B cell (primary cell): ENCODE measurements at regions not wholly inside any gene's neighbourhood (a gene's known extent, or its start where the extent isn't known, plus 50 kb on each side); places are given as distances from the start of the nearest gene placed in this dataset.

Experiments used
- ATAC-seq: fragments of 200-7000 bp; cut with Tn5 transposase; one replicate; pipeline ENCODE4 v1.10.0; 2021; ENCODE audit warnings: low read depth, mild to moderate bottlenecking, moderate number of reproducible peaks, moderate library complexity
- CTCF ChIA-PET: fragments of 350-600 bp; sonication (Branson Sonifier 250); formaldehyde crosslinking; loops from one replicate; lab custom pipeline; 2021; ENCODE audit warnings: antibody characterized with exemption, inconsistent platforms; lab: Charles Lee
- POLR2A ChIA-PET: fragments of 350-600 bp; sonication (Branson Sonifier 250); formaldehyde crosslinking; loops from one replicate; lab custom pipeline; 2021; ENCODE audit warnings: antibody characterized with exemption; lab: Charles Lee
- DNase-seq: peaks from one replicate; pipeline ENCODE4 v3.0.0; 2013
- H2AFZ ChIP-seq: 2 replicates; pipeline ENCODE4 v1.6.1; 2012; ENCODE audit warnings: mild to moderate bottlenecking, low read depth, low read length; ENCODE audit not compliant: insufficient read depth, poor library complexity, severe bottlenecking
- H3K27ac ChIP-seq, 2 donors: 1 replicate in 1 of 2; 2 replicates in 1 of 2; pipeline ENCODE4 v1.5.1; 2012 to 2013; ENCODE audit warnings: low read length in 2 of 2, mild to moderate bottlenecking in 2 of 2, moderate library complexity in 1 of 2
- H3K27me3 ChIP-seq, 4 experiments: fragments of 200-600 bp in 1 of 4; sonication (generic) in 1 of 4; replicated peaks in 1 of 4; 1 replicate in 2 of 4; 2 replicates in 2 of 4; pipeline versions ENCODE4 v1.6.1 to v1.7.0; 2013 to 2016; ENCODE audit warnings: low read length in 3 of 4, mild to moderate bottlenecking in 2 of 4, mixed read lengths in 1 of 4, moderate library complexity in 1 of 4; ENCODE audit not compliant: insufficient read depth in 4 of 4, control insufficient read depth in 3 of 4; ENCODE audit errors: control extremely low read depth in 1 of 4
- H3K36me3 ChIP-seq, 2 experiments: replicated peaks in 1 of 2; 1 replicate in 1 of 2; 2 replicates in 1 of 2; pipeline versions ENCODE4 v1.6.1 to v1.7.1; 2013; ENCODE audit warnings: low read length in 1 of 2; ENCODE audit not compliant: insufficient read depth in 2 of 2, control insufficient read depth in 1 of 2; ENCODE audit errors: control extremely low read depth in 1 of 2, extremely low read depth in 1 of 2
- H3K4me1 ChIP-seq, 2 donors: fragments of 200-600 bp in 1 of 2; sonication (generic) in 1 of 2; 1 replicate in 1 of 2; 2 replicates in 1 of 2; pipeline versions ENCODE4 v1.5.1 to v1.6.1; 2013 to 2017; ENCODE audit warnings: low read length in 2 of 2; ENCODE audit not compliant: control insufficient read depth in 2 of 2, insufficient read depth in 2 of 2
- H3K4me2 ChIP-seq: replicated peaks from 2 replicates; pipeline ENCODE3; 2012; ENCODE audit warnings: mild to moderate bottlenecking, low read depth, low read length; ENCODE audit not compliant: poor library complexity, severe bottlenecking
- H3K4me3 ChIP-seq, 5 experiments: fragments of 200-600 bp in 1 of 5; sonication (generic) in 1 of 5; 1 replicate in 3 of 5; 2 replicates in 2 of 5; pipeline versions ENCODE4 v1.5.1 to v1.7.0; 2011 to 2016; ENCODE audit warnings: low read length in 4 of 5, mild to moderate bottlenecking in 4 of 5, low read depth in 2 of 5, control low read depth in 1 of 5, moderate library complexity in 1 of 5; ENCODE audit not compliant: insufficient read depth in 1 of 5; ENCODE audit errors: control extremely low read depth in 1 of 5, extremely low read depth in 1 of 5
- H3K79me2 ChIP-seq: fragments of 200-600 bp; sonication (generic); one replicate; pipeline ENCODE4 v1.6.0; 2016; ENCODE audit warnings: low read length; ENCODE audit not compliant: control insufficient read depth, insufficient read depth
- H3K9ac ChIP-seq: fragments of 200-600 bp; sonication (generic); 2 replicates; pipeline ENCODE4 v1.6.1; 2017; ENCODE audit warnings: mild to moderate bottlenecking, low read length, moderate library complexity
- H3K9me3 ChIP-seq, 3 donors: one replicate each; pipeline versions ENCODE4 v1.6.1 to v1.7.1; 2013; ENCODE audit warnings: low read length in 2 of 3; ENCODE audit not compliant: control insufficient read depth in 2 of 3, insufficient read depth in 1 of 3; ENCODE audit errors: control extremely low read depth in 1 of 3
- H4K20me1 ChIP-seq: 2 replicates; pipeline ENCODE4 v1.6.0; 2012; ENCODE audit warnings: mild to moderate bottlenecking, low read length; ENCODE audit not compliant: insufficient read depth, control insufficient read depth, poor library complexity, severe bottlenecking
- H3K27ac Mint-ChIP-seq: one replicate; pipeline ENCODE4 v1.8.0; 2021; ENCODE audit warnings: mixed read lengths
- H3K27me3 Mint-ChIP-seq: one replicate; pipeline ENCODE4 v1.8.0; 2021; ENCODE audit warnings: mixed read lengths
- H3K4me1 Mint-ChIP-seq: one replicate; pipeline ENCODE4 v1.8.0; 2021; ENCODE audit warnings: mixed read lengths
- H3K4me3 Mint-ChIP-seq: one replicate; pipeline ENCODE4 v1.8.0; 2021; ENCODE audit warnings: mixed read lengths
- H3K9me3 Mint-ChIP-seq: one replicate; pipeline ENCODE4 v1.8.0; 2022; ENCODE audit warnings: mixed read lengths; ENCODE audit not compliant: insufficient read depth
- EZH2 ChIP-seq: IDR thresholded peaks from 2 replicates; pipeline ENCODE4 v1.6.1; 2012; ENCODE audit warnings: borderline replicate concordance, low read depth, mild to moderate bottlenecking, moderate library complexity, low read length; ENCODE audit not compliant: insufficient read depth, poor library complexity, severe bottlenecking
- WGBS: methylation state at CpG from one replicate; pipeline ENCODE4 v1.1.5; 2013; ENCODE audit warnings: missing lambda C conversion rate; ENCODE audit not compliant: insufficient coverage; 5-methylcytosine and 5-hydroxymethylcytosine counted together
- intact Hi-C: fragments of 100-400 bp; cut with micrococcal nuclease; formaldehyde crosslinking; loops from one replicate; pipeline ENCODE4 v1.10.0; 2022
- TF ChIP-seq, protein P1 (sequence below): fragments of 200-600 bp; IDR thresholded peaks from one replicate; pipeline ENCODE4 v1.8.0; 2022; ENCODE audit warnings: antibody characterized with exemption, mild to moderate bottlenecking

DNA sequence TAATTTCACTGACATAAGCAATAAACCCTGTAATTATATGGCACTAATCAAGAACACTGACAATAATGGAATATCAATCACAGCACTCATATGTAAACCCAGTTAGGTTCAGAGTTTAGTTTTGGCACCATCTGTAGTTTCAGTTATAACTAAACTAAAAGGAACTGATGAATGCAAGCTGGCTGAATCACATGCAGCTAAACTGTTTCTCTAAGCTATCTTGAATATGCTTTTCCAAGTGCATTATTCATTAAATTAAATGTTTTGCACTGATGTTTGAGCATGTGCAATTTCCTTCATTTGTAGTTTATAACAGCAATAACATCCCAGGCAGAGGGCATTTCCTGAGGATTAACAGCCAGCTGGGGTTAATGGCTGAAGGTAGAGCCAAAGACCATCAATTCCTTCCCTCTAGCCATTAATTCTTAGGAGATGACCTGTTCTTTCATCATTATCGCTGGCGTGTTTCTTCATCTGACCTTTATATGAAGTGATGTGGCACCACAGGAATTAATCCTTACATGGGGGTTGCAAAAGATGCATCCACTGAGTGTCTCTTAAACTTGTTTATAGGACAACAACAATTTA lies 562.8 kb upstream of the IGFBP7 start:
- ATAC-seq (no peak), DNase-seq (no peak)
- Histone ChIP-seq H4K20me1 (no peaks in the 10 kb centered on the region), H3K27ac (no peak overlapping the region), H3K4me2 (no peak overlapping the region), H2AFZ (no peak overlapping the region), H3K27me3 (no peaks in the 10 kb centered on the region), H3K9me3 (peaks cover 0 to 3% (median 1%) of the 10 kb centered on the region in 3 donors), H3K79me2 (no peaks in the 10 kb centered on the region), H3K4me3 (no peak overlapping the region), H3K9ac (no peak overlapping the region), H3K36me3 (no peaks in the 10 kb centered on the region), H3K4me1 (no peaks in the 10 kb centered on the region)
- CTCF ChIA-PET = no interaction called here
- Mint-ChIP-seq H3K27me3 (no peaks in the 10 kb centered on the region), H3K4me3 (no peak overlapping the region), H3K27ac (no peak overlapping the region), H3K9me3 (no peaks in the 10 kb centered on the region), H3K4me1 (no peaks in the 10 kb centered on the region)
- POLR2A ChIA-PET = no interaction called here
- intact Hi-C loops = no loop called here
- WGBS = no CpG with 5 or more reads among the region's 2 CpGs
- TF ChIP-seq, protein P1, sequence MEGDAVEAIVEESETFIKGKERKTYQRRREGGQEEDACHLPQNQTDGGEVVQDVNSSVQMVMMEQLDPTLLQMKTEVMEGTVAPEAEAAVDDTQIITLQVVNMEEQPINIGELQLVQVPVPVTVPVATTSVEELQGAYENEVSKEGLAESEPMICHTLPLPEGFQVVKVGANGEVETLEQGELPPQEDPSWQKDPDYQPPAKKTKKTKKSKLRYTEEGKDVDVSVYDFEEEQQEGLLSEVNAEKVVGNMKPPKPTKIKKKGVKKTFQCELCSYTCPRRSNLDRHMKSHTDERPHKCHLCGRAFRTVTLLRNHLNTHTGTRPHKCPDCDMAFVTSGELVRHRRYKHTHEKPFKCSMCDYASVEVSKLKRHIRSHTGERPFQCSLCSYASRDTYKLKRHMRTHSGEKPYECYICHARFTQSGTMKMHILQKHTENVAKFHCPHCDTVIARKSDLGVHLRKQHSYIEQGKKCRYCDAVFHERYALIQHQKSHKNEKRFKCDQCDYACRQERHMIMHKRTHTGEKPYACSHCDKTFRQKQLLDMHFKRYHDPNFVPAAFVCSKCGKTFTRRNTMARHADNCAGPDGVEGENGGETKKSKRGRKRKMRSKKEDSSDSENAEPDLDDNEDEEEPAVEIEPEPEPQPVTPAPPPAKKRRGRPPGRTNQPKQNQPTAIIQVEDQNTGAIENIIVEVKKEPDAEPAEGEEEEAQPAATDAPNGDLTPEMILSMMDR = no peak
- TF ChIP-seq EZH2 = no peak

DNA sequence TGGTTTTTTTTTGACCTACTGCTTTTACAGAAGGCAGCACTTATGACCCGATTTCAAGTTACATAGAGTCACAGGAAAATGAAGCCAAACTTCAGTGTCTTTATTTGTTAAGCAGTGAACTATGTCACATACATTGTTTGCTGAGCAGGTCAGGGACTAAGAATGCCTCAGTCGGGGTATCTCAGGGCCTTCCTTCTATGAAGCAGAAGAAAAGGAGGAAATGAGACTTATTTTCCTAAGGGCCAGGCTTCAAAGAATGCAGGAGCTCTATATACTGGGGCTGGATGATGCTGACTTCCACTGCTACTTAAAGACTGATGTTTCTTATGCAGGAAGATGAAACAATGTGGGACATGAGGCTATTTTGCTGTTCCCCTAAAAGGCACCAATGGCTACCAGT lies 558.4 kb upstream of the IGFBP7 start:
- Histone ChIP-seq H3K27ac (no peak overlapping the region), H3K9ac (no peak overlapping the region), H3K4me3 (no peak overlapping the region), H3K9me3 (peaks cover 0 to 2% (median 0%) of the 10 kb centered on the region in 3 donors), H3K79me2 (no peaks in the 10 kb centered on the region), H3K4me1 (no peaks in the 10 kb centered on the region), H3K4me2 (no peak overlapping the region), H3K36me3 (no peaks in the 10 kb centered on the region), H3K27me3 (no peaks in the 10 kb centered on the region), H2AFZ (no peak overlapping the region), H4K20me1 (no peaks in the 10 kb centered on the region)
- DNase-seq (no peak), ATAC-seq (no peak)
- 9% methylated on average over 1 of the region's 2 CpGs for WGBS
- intact Hi-C loops = no loop called here
- no peaks in the 10 kb centered on the region for H3K27me3 Mint-ChIP-seq
- ChIA-PET CTCF (no interaction called here), POLR2A (no interaction called here)
- H3K4me1 Mint-ChIP-seq = no peaks in the 10 kb centered on the region
- no peak overlapping the region for H3K27ac Mint-ChIP-seq
- no peaks in the 10 kb centered on the region for H3K9me3 Mint-ChIP-seq
- TF ChIP-seq EZH2 = no peak
- TF ChIP-seq, protein P1 = no peak
- no peak overlapping the region for H3K4me3 Mint-ChIP-seq
